Osteoblast (primary cell): ENCODE measurements at regions not wholly inside any gene's neighbourhood (a gene's known extent, or its start where the extent isn't known, plus 50 kb on each side); places are given as distances from the start of the nearest gene placed in this dataset.

ENCODE experiments used
- DNase-seq: peaks from one replicate; pipeline ENCODE4 v3.0.0; 2011; ENCODE audit warnings: low spot score, mixed read lengths; ENCODE audit not compliant: insufficient read length; ENCODE audit errors: missing footprints
- H2AFZ ChIP-seq: 2 replicates; pipeline ENCODE4 v1.6.0; 2011; ENCODE audit warnings: mild to moderate bottlenecking, low read length
- H3K27ac ChIP-seq: 2 replicates; pipeline ENCODE4 v1.5.1; 2011; ENCODE audit warnings: mild to moderate bottlenecking, low read depth, low read length, moderate library complexity
- H3K27me3 ChIP-seq: 2 replicates; pipeline ENCODE4 v1.6.0; 2012; ENCODE audit warnings: mild to moderate bottlenecking, control low read depth, inconsistent platforms, low read length, moderate library complexity; ENCODE audit not compliant: insufficient read depth
- H3K36me3 ChIP-seq: 2 replicates; pipeline ENCODE4 v1.5.1; 2011; ENCODE audit warnings: mild to moderate bottlenecking, low read length, control low read depth, moderate library complexity; ENCODE audit not compliant: insufficient read depth
- H3K4me1 ChIP-seq: 2 replicates; pipeline ENCODE4 v1.5.1; 2011; ENCODE audit warnings: mild to moderate bottlenecking, low read length, control low read depth, moderate library complexity; ENCODE audit not compliant: insufficient read depth
- H3K4me2 ChIP-seq: 2 replicates; pipeline ENCODE4 v1.6.0; 2011; ENCODE audit warnings: mild to moderate bottlenecking, low read length; ENCODE audit not compliant: insufficient read depth
- H3K4me3 ChIP-seq: fragments of 200-600 bp; sonication (generic); 3 replicates; pipeline ENCODE4 v1.5.1; 2012; ENCODE audit warnings: mild to moderate bottlenecking, low read length, inconsistent platforms; ENCODE audit not compliant: insufficient read depth
- H3K79me2 ChIP-seq: 2 replicates; pipeline ENCODE4 v1.6.0; 2012; ENCODE audit warnings: mild to moderate bottlenecking, low read length, control low read depth, inconsistent platforms; ENCODE audit not compliant: insufficient read depth
- H3K9me3 ChIP-seq: 2 replicates; pipeline ENCODE4 v1.5.1; 2011; ENCODE audit warnings: low read depth, low read length, control low read depth
- H4K20me1 ChIP-seq: 2 replicates; pipeline ENCODE4 v1.6.0; 2012; ENCODE audit warnings: mild to moderate bottlenecking, low read length, control low read depth; ENCODE audit not compliant: insufficient read depth
- TF ChIP-seq, protein P1 (sequence below): IDR thresholded peaks from 2 replicates; pipeline ENCODE4 v1.5.1; 2011; ENCODE audit warnings: mild to moderate bottlenecking, low read depth, low read length, moderate library complexity; ENCODE audit errors: extremely low read depth

DNA sequence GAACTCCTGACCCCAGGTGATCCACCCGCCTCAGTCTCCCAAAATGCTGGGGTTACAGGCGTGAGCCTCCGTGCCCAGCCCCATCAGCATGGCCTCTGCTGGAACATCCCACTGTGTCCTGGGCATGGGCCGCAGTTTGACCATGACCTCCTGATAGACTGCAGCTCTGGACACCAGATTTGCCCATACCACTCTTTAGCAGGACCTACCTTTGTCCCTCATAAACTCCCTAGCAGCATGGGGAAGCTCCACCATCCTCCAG lies 92.6 kb downstream of the MYCN start:
- TF ChIP-seq, protein P1, sequence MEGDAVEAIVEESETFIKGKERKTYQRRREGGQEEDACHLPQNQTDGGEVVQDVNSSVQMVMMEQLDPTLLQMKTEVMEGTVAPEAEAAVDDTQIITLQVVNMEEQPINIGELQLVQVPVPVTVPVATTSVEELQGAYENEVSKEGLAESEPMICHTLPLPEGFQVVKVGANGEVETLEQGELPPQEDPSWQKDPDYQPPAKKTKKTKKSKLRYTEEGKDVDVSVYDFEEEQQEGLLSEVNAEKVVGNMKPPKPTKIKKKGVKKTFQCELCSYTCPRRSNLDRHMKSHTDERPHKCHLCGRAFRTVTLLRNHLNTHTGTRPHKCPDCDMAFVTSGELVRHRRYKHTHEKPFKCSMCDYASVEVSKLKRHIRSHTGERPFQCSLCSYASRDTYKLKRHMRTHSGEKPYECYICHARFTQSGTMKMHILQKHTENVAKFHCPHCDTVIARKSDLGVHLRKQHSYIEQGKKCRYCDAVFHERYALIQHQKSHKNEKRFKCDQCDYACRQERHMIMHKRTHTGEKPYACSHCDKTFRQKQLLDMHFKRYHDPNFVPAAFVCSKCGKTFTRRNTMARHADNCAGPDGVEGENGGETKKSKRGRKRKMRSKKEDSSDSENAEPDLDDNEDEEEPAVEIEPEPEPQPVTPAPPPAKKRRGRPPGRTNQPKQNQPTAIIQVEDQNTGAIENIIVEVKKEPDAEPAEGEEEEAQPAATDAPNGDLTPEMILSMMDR: no peak
- no peaks in the 10 kb centered on the region for H3K9me3 ChIP-seq

DNA sequence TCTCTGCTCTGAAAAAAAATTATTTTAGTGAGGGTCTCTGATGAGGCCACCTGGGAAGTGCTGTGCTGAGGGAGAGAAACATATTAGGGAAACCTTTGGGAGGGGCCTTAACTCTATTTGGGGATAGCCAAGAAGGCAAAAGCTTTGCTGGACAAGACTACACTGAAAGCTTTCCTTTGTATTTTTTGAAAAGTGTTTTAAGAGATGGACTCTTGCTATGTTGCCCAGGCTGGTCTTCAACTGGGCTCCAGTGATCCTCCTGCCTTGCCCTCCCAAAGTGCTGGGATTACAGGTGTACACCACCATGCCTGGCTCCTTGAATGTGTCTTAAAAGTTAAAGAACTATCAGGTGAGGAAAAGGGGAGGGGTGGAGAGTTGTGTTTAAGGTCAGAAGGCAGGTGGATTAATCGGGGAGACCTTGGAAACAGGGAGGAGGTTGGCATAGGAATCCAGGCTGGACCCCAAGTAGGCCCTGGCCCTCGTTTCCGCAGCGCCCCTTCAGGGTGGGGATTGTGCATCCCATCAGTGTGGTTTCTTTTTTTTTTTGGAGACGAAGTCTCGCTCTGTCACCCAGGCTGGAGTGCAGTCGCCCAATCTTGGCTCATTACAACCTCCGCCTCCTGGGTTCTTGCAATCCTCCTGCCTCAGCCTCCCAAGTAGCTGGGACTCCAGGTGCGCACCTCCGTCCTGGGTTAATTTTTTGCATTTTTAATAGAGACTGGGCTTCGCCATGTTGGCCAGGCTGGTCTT lies 92.1 kb downstream of the MYCN start:
- no peaks in the 10 kb centered on the region for H3K79me2 ChIP-seq

More for the DNA sequence above, 92.6 kb downstream of the MYCN start:
- no peak for DNase-seq
- Histone ChIP-seq H3K27me3 (no peaks in the 10 kb centered on the region), H3K27ac (no peak overlapping the region), H3K4me2 (no peak overlapping the region), H2AFZ (no peak overlapping the region), H3K4me1 (no peaks in the 10 kb centered on the region), H3K79me2 (no peaks in the 10 kb centered on the region), H3K36me3 (no peaks in the 10 kb centered on the region), H3K4me3 (no peak overlapping the region), H4K20me1 (no peaks in the 10 kb centered on the region)

DNA sequence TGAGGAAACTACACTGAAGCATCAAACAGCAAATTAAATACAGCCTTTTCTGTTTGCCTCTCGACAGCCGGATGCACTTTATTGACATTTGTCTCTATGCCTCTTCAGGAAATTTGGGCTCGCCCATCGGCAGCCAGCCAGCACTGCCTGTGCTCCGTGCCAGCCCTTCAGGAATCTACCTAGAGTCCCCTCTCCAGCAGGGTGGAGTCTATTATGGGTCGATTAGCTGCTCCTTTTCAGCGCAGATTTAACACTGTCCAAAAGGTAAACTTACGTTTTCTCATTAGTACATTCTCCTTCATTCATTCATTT lies 91.5 kb downstream of the MYCN start:
- Histone ChIP-seq H3K79me2 (no peaks in the 10 kb centered on the region), H3K27ac (no peak overlapping the region), H2AFZ (no peak overlapping the region), H3K4me2 (no peak overlapping the region), H3K27me3 (no peaks in the 10 kb centered on the region), H4K20me1 (no peaks in the 10 kb centered on the region), H3K4me3 (no peak overlapping the region), H3K4me1 (no peaks in the 10 kb centered on the region), H3K36me3 (no peaks in the 10 kb centered on the region), H3K9me3 (no peaks in the 10 kb centered on the region)
- TF ChIP-seq, protein P1: no peak
- no peak for DNase-seq

More for the DNA sequence above, 92.1 kb downstream of the MYCN start:
- DNase-seq: no peak
- Histone ChIP-seq H3K4me1 (no peaks in the 10 kb centered on the region), H2AFZ (no peak overlapping the region), H3K9me3 (no peaks in the 10 kb centered on the region), H3K36me3 (no peaks in the 10 kb centered on the region), H3K4me2 (no peak overlapping the region), H3K4me3 (no peak overlapping the region), H3K27me3 (no peaks in the 10 kb centered on the region), H4K20me1 (no peaks in the 10 kb centered on the region), H3K27ac (no peak overlapping the region)
- TF ChIP-seq, protein P1: no peak

DNA sequence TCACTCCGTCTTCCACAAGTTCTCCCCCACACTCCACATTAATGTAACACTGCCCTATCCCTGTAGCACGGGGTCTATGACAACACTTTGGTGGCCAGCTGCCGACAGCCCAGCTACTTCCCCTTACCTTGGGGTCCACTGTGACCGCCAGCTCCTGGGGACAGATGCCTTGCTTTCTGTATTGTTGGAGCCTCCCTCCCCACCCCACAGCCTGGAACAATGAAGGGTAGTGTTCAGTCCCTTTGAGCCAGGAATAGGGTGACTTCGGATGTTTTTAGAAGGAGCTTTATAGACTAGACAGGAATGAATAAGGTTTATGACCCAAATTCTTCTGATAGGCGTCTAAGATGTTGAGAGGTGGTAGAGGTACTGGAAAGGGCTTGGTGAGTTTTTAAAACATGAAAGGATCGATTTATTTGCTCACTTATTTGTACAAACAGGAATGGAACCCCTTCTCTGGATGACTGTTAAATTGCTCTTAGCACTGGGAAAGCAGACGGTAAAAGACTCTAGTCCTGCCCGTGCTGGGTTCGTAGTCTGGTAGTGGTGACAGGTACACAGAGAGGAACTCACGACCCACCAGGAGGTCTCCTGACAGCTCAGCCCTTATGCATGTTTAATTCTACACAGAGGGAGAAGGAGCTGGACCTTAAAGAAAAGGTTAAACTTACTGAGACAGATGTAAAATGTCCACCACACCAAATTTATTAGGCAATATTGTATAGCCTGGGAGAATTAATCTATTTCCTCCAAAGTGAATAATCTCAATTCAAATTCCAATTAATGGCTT lies 90.9 kb downstream of the MYCN start:
- TF ChIP-seq, protein P1: no peak
- H3K4me2 ChIP-seq: no peak overlapping the region
- H3K9me3 ChIP-seq: no peaks in the 10 kb centered on the region
- H2AFZ ChIP-seq: no peak overlapping the region
- DNase-seq: no peak
- H3K4me3 ChIP-seq: no peak overlapping the region
- no peaks in the 10 kb centered on the region for H3K27me3 ChIP-seq
- no peaks in the 10 kb centered on the region for H3K4me1 ChIP-seq
- no peaks in the 10 kb centered on the region for H3K36me3 ChIP-seq
- H3K27ac ChIP-seq: no peak overlapping the region
- H4K20me1 ChIP-seq: no peaks in the 10 kb centered on the region
- no peaks in the 10 kb centered on the region for H3K79me2 ChIP-seq
